Right lobe of liver (tissue), 4 donors: ENCODE measurements at regions not wholly inside any gene's neighbourhood (a gene's known extent, or its start where the extent isn't known, plus 50 kb on each side); places are given as distances from the start of the nearest gene placed in this dataset.

Source experiments
- POLR2A ChIP-seq: fragments of 450-650 bp; IDR thresholded peaks from one replicate; pipeline ENCODE4 v1.6.1; 2017; ENCODE audit warnings: antibody characterized with exemption, mild to moderate bottlenecking
- TF ChIP-seq, protein P1 (sequence below), 4 donors: fragments of 200-600 bp in 3 of 4; fragments of 450-650 bp in 1 of 4; IDR thresholded peaks; one replicate each; pipeline versions ENCODE4 v1.5.1 to v1.8.0; 2016 to 2022; ENCODE audit warnings: antibody characterized with exemption in 4 of 4, mild to moderate bottlenecking in 2 of 4
- donor health status: DM: no; HTN: no; CAD: no.
- donor health status: DM: no; HTN: no; CAD: no.
- donor health status: DM: no; HTN: yes; CAD: no.

DNA sequence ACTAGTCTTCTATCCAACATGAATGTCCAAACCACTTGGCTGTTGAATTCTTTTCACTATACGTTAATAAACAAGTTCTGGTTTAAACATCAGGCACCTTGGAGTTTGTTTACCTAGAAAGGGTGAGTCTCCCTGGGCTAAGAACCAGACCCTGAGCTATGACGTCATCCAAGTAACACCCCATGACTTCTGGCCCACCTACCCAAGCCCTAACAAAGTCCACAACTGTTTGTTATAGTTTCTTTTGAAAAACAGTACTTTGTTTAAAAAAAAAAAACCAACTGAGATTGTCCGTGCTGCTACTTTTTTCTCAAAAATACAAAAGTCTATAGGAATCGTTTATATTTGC, 146.9 kb upstream of the BEND6 start:
- TF ChIP-seq, protein P1, sequence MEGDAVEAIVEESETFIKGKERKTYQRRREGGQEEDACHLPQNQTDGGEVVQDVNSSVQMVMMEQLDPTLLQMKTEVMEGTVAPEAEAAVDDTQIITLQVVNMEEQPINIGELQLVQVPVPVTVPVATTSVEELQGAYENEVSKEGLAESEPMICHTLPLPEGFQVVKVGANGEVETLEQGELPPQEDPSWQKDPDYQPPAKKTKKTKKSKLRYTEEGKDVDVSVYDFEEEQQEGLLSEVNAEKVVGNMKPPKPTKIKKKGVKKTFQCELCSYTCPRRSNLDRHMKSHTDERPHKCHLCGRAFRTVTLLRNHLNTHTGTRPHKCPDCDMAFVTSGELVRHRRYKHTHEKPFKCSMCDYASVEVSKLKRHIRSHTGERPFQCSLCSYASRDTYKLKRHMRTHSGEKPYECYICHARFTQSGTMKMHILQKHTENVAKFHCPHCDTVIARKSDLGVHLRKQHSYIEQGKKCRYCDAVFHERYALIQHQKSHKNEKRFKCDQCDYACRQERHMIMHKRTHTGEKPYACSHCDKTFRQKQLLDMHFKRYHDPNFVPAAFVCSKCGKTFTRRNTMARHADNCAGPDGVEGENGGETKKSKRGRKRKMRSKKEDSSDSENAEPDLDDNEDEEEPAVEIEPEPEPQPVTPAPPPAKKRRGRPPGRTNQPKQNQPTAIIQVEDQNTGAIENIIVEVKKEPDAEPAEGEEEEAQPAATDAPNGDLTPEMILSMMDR (IDR thresholded peaks at IDR 0.05) = no peak
- TF ChIP-seq POLR2A = no peak
